Activated gamma-delta T cell treated with anti-CD3 and anti-CD28 coated beads, Interleukin-2, amount 50 U/mL, for 16 hours (primary cell): ENCODE measurements at regions not wholly inside any gene's neighbourhood (a gene's known extent, or its start where the extent isn't known, plus 50 kb on each side); places are given as distances from the start of the nearest gene placed in this dataset.

ENCODE experiments used
- DNase-seq: peaks from one replicate; pipeline ENCODE4 v3.0.0-alpha.2; 2020; ENCODE audit warnings: low read depth

GRCh38 chr3:194928831-194929577 lies 243.3 kb downstream of the FAM43A start:
- DNase-seq: no peak

GRCh38 chr3:194929578-194929960 lies 243.9 kb downstream of the FAM43A start:
- DNase-seq: no peak

GRCh38 chr3:194930377-194931204 lies 244.9 kb downstream of the FAM43A start:
- no peak for DNase-seq

GRCh38 chr3:194931347-194931746 lies 245.7 kb downstream of the FAM43A start:
- no peak for DNase-seq

GRCh38 chr3:194931865-194932264 lies 246.2 kb downstream of the FAM43A start:
- DNase-seq: no peak

GRCh38 chr3:194933465-194933864 lies 247.8 kb downstream of the FAM43A start:
- no peak for DNase-seq

- no peak for DNase-seq
These were observed 249.4 kb downstream of the FAM43A start for GRCh38 chr3:194935061-194935460.

- DNase-seq: no peak
These were observed 250.2 kb downstream of the FAM43A start for GRCh38 chr3:194935632-194936470.

- DNase-seq: no peak
These were observed 251.0 kb downstream of the FAM43A start for GRCh38 chr3:194936659-194937058.

- DNase-seq: no peak
These were observed 251.5 kb downstream of the FAM43A start for GRCh38 chr3:194937144-194937543.

- no peak for DNase-seq
These were observed 252.2 kb downstream of the FAM43A start for GRCh38 chr3:194937882-194938321.

- DNase-seq: no peak
These were observed 253.3 kb downstream of the FAM43A start for GRCh38 chr3:194938845-194939531.

GRCh38 chr3:194939532-194939909 lies 253.8 kb downstream of the FAM43A start:
- no peak for DNase-seq

- no peak for DNase-seq
These were observed 254.5 kb downstream of the FAM43A start for GRCh38 chr3:194939949-194940770.

GRCh38 chr3:194941360-194941955 lies 255.8 kb downstream of the FAM43A start:
- DNase-seq: no peak

- DNase-seq: no peak
These were observed 256.4 kb downstream of the FAM43A start for GRCh38 chr3:194941956-194942511.

GRCh38 chr3:194944526-194944925 lies 258.8 kb downstream of the FAM43A start:
- DNase-seq: no peak

- no peak for DNase-seq
These were observed 259.8 kb downstream of the FAM43A start for GRCh38 chr3:194945508-194945907.

- DNase-seq: no peak
These were observed 260.4 kb downstream of the FAM43A start for GRCh38 chr3:194946091-194946490.

GRCh38 chr3:194949592-194949991 lies 263.9 kb downstream of the FAM43A start:
- DNase-seq: no peak
